GM18526 (cell line): ENCODE measurements at regions not wholly inside any gene's neighbourhood (a gene's known extent, or its start where the extent isn't known, plus 50 kb on each side); places are given as distances from the start of the nearest gene placed in this dataset.

Source experiments
- POLR2A ChIP-seq: IDR thresholded peaks from 3 replicates; pipeline ENCODE4 v1.6.1; 2011; ENCODE audit not compliant: insufficient read length; ENCODE audit errors: extremely low read depth

GRCh38 chr14:56040121-56040520, 78.1 kb upstream of the PELI2 start:
- no peak for TF ChIP-seq POLR2A

GRCh38 chr14:56044196-56044595, 74.0 kb upstream of the PELI2 start:
- no peak for TF ChIP-seq POLR2A

GRCh38 chr14:56046546-56046945, 71.7 kb upstream of the PELI2 start:
- no peak for TF ChIP-seq POLR2A

GRCh38 chr14:56046996-56047395, 71.2 kb upstream of the PELI2 start:
- no peak for TF ChIP-seq POLR2A

- no peak for TF ChIP-seq POLR2A
Observed at GRCh38 chr14:56049536-56049935, 68.7 kb upstream of the PELI2 start.

- TF ChIP-seq POLR2A = no peak
Observed at GRCh38 chr14:56055511-56055910, 62.7 kb upstream of the PELI2 start.

- no peak for TF ChIP-seq POLR2A
Observed at GRCh38 chr14:56056031-56056430, 62.2 kb upstream of the PELI2 start.

- TF ChIP-seq POLR2A = no peak
Observed at GRCh38 chr14:56057071-56057741, 61.0 kb upstream of the PELI2 start.

- TF ChIP-seq POLR2A = no peak
Observed at GRCh38 chr14:56057767-56058166, 60.4 kb upstream of the PELI2 start.

GRCh38 chr14:56059054-56059453, 59.2 kb upstream of the PELI2 start:
- no peak for TF ChIP-seq POLR2A

GRCh38 chr14:56061051-56061450, 57.2 kb upstream of the PELI2 start:
- TF ChIP-seq POLR2A = no peak

GRCh38 chr14:56063131-56063530, 55.1 kb upstream of the PELI2 start:
- no peak for TF ChIP-seq POLR2A

GRCh38 chr14:56064513-56064912, 53.7 kb upstream of the PELI2 start:
- TF ChIP-seq POLR2A = no peak

- no peak for TF ChIP-seq POLR2A
Observed at GRCh38 chr14:56065621-56066290, 52.5 kb upstream of the PELI2 start.
